UCSD-AML1 (cell line): ENCODE measurements at regions not wholly inside any gene's neighbourhood (a gene's known extent, or its start where the extent isn't known, plus 50 kb on each side); places are given as distances from the start of the nearest gene placed in this dataset.

Experiments
- DNase-seq: peaks from one replicate; lab custom pipeline; 2025; ENCODE audit not compliant: unreplicated experiment; lab: John Stamatoyannopoulos, UW

DNA sequence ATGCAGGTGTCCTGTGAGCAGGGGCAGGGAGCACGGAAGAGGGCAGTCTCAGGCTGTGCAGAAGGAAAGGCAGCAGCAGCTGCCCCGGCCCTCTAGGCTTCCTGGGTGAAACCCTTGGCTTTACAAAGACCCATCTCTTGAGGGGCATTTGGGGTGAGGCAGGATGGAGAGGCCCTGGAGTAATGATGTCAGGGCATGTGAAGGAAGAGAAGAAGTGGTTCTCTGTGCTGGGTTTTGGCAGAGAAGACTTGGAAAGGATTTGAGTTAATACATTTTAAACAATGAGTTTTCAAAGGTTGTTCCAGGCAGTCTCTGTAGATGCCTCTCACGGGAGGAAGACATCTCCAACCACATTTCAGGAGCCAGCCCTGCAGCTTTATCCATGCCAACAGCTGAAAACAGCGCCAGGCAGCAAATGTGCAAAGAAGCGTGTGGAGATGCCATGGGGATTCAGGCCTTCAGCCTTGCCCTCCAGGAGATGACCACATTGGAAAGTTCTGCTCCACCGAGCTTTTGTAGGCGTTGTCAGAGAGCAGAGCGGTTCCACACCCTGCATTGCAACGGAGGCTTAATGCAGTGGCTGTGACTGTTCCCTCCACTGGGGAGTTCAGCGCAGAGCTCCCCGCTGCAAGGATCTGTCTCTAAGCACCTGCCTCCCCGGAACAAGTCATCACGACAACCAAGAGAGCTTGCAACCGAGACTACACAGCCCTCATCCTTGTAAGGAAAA is 322.8 kb downstream of the UQCRFS1 start:
- DNase-seq = no peak

DNA sequence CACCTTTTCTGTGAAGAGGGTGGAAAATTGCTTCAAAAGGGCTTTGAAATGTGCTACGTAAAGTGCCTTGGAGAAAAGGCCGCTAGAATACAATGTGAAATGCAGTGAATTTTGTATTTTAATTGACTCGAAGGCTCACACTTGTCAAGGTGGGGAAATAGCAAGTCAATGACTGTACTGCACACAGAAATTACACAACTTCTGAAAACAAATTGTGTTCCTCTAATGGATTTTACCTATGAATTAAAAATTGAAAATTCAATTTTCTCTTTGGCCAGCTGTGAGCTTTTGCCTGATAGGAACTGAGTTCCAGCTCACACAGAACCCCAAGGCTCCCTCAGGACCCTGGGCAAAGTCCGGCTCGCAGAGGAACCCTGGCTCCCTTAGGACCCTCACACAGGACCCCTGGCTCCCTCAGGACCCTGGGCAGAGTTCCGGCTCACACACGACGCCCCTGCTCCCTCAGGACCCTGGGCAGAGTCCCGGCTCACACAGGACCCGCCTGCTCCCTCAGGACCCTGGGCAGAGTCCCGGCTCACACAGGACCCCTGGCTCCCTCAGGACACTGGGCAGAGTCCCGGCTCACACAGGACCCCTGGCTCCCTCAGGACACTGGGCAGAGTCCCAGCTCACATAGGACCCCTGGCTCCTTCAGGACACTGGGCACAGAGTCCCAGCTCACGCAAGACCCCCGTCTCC is 324.9 kb downstream of the UQCRFS1 start:
- DNase-seq = no peak

DNA sequence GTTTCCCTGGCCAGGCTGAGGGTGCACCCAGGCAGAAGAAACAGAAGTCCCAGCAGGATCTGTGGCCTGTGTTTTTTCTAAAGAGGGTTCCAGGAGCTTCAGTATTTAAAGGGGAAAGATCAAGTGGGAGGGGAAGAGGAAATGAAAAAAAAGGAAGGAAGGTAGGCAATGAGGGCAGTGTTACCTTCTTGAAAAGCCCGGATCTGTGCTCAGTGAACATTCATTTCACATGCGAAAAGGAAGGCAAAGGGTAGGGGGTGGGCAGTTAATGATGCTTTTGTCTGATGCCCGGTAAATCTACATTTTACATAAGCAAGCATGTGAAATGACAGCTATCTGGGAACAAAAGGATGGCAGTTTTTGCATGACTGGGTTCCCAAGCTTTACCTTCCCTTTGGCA is 326.2 kb downstream of the UQCRFS1 start:
- DNase-seq = no peak

DNA sequence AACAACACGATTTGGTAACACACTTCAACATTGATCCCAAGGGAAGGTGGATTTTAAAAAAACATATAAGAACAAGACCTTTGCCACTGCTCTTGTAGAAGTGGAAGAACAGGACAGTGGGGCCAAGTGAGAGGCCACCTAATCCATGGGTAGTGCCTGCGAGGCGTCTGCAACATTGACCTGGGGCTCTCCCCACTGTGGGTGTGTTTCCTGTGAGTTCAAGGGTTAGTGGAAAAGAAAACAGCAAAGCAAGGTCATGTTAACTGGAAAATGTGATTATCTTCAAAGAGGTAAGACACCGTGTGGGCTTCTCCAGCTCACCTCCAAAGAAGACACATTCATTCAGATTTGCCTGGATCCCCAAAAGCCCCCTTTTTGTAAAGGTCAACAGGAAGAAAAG is 327.0 kb downstream of the UQCRFS1 start:
- DNase-seq = no peak

DNA sequence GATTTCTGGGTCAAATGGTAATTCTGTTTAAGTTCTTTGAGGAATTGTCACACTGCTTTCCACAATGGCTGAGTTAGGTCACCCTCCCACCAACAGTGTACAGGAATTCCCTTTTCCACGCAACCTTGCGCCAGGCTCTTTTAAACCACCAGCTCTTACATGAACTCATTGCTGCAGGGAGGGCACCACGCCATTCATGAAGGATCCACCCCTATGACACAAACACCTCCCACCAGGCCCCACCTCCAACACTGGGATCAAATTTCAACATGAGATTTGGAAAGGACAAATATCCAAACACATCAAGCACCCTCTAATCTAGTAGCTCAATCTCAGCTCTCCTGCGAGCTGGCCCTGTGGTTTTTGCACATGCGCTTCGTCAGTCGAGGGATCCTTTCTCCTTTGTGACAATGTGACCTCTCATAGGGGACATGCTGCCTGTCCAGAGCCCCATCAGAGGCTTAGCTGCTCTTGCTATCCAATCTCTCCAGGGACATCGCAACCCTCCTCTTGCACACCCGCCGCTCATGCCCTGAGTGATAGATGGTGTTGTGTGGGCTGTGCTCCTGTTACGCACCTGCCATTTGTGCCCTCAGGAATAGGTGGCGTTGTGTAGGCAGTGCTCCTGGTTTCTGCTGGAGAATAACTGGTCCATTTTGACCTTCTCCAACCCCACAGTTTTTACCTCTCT is 328.0 kb downstream of the UQCRFS1 start:
- DNase-seq = no peak

DNA sequence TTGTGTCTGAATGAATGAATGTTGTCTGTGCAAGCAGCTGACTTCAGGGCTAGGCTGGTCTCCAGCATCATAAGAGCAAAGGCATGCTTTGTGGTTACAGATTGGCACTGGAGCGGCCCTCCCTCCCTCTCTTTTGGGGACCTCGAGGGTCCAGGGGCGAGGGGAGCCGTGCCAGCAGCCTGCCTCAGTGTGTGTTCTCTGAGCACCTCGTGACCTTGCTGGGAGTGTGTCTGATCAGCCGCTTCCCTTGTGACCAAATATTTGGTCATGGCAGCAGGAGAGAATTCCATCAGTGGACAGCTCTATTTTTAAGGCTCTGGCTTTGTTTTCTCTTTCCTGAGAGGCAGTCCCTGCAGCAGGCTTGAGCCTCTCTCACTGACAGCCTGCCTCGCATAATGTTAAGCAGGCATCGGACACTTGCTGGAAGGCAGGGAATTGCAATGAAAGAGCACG is 329.7 kb downstream of the UQCRFS1 start:
- DNase-seq = no peak

DNA sequence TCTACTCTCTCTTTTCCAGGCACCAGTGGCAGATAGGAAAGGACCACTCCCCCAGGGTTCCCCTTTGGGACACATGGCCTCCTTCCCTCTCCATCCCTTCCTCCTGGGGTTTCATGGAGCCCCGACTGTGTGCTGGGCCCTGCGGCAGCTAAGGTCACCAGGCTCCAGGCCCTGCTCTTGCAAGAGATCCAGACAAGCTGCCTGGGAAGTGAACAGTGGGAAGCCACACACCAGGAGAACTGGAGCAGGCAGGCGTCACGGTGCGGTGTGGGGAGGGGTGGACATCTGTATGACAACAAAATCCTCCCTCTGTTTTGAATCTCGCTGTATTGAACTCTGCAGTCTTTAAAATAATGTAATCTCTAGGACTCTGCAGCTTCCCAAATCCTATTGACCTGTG is 330.1 kb downstream of the UQCRFS1 start:
- DNase-seq = no peak

DNA sequence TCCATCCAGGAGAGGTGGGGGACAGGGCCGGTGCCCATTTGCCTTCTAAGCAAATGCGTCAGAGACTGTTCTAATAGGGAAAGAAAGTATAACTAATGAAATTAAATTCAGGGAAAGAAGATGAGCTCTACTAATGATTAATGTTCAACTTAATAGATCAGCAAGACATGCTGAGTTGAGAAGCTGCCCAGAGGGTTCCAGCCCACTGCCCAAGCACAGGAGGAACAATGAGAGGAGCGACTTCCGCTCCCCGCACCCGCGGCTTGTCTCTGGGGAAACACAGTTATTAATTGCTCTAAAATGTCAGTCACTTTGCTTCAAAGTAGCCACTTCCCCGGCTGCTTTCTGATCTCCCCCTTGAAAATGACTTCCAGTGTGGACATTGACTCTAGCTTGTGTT is 331.3 kb downstream of the UQCRFS1 start:
- DNase-seq = peak; percentile 46

DNA sequence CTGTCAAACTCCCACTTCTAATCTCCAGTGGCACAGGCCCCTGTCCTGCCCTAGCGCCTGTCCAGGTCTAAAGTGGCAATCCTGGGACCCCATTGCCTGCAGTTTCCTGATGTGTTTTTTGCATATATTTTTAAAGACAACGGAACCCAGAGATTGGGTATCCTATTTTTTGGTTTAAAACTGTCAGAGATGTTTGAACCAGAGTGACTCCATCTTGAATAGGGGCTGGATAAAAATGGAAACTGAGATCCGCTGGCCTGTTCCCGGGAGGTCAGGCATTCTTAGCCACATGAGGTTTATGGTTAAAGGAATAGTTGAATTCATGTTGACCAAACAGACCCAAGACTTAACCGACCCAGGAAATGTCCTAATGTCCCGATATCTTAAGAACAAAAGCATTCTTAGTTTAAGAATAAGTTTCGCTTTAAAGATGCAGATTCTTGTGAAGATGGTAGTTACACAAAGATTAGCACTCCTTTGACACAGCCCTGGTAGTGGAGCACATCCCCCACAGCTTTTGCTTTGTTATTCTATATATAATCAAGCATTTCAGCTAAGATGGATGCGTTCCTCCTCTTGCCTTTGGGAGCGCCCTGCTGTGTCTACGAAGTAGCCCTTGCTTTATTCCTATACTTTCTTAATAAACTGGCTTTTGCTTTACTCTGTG is 332.1 kb downstream of the UQCRFS1 start:
- DNase-seq = no peak

DNA sequence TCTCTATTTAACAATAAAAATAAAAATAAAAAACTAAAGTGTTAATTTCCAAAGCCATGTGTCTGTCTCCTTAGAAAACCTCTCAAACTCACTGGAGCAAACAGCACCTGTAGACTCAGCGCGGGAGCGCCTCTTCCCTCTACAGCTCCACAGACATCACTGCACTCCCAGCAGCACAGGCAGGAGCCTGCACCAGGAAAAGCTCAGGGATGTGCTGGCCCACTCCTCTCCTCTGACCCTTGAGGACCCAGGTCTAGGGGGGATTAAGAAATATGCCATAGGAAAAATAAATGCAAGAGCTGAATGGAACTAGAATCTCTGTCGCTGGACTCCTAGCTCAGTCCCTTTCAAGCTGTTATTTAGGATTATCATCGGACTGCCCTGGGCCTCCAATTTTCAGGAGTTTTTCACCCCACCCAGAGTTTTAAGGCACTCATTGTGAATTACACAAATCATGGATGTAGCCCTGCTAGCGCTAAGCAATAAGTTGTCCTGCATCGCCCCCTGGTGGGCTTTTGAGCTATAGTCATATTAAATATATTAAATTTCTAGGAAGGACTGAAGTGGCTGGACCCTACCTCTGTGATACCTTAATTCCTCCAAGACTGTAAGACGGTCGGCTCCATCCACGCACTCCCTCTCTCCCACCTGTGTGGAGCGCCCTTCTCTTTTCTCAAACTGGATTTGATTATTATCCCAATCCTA is 333.9 kb downstream of the UQCRFS1 start:
- peak; percentile 75 for DNase-seq

DNA sequence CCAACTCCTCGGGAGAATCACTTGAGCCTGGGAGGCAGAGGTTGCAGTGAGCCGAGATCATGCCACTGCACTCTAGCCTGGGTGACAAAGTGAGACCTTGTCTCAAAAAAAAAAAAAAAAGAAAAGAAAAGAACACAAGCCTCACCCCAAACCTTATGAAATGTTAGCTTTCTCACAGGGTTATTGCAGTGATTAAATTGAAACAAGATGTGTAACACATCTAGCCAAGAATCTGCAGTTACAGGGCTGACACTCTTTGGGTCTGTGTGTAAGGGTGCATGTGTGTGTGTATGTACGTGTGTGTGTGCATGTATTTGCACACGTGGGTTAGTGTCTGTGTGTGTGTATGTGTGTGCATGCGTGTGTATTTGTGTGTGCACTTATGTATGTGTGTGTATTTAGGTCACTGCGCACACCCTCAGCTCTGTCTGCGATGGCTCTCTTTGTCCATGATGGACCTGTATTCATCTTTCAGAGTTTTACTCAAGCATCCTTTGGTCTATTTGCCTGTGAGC is 336.3 kb downstream of the UQCRFS1 start:
- DNase-seq = no peak

DNA sequence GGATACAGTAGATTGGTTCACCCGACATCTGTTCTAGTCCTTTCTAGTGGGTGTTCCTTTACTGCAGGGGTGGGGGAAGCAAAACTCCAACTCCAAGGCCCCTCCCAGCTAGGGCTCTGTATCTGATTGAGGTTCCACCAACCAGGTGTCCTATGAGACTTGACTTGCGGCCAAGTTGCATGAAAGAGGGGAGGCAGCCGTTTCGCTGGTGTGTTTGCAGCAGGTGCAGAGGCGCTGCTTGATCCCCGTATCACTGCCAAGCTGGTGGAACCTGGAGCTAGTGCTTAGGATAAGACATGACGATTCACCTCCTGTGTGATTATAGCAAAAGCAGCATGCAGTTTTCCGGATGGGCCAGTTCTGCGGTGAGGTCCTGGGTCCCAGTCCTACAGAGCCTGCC is 338.2 kb downstream of the UQCRFS1 start:
- DNase-seq = no peak

DNA sequence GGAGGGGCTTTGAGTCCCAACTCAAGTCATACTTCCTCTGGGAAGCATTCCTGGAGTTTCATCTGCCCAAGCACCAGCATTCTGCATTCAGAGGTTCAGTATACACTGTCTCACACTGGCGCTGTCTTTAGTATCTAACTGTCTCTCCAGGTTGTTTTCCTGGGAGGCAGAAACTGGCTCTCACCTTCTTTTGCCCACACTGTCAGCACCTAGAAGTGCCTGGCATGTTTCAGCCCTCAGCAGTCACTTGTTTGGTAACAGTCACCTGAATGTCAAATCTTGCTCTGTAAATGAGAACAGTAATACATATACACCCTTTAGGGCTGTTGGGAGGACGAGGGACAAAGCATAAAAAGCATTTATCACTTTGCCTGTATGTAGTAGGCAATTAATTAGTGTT is 339.6 kb downstream of the UQCRFS1 start:
- DNase-seq = no peak

DNA sequence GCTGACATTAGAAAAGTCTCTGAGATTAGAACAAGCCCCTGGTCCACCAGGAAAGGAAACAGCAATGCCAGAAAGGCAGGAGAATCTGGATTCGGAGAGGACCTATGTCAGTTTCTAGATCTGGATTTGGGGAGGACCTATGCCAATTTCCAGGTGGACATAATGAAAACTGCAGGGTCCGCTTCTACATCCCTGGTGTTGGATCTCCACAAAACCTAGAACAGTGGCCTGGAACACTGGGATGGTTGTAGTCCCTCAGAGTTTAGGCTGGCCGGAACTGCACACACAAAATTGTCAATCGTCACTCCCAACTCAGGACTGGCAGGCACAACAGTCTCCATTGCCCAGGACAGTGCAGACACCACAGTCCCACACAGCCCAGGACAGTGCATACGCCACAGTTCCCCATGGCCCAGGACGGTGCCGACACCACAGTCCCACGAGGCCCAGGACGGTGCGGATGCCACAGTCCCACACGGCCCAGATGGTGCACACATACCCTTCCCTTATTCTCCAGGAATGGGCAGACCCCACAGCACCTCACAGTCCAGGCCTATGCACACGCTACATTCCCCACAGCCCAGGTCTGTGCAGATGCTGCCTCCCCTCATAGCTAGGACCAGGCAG is 341.7 kb downstream of the UQCRFS1 start:
- DNase-seq = no peak

DNA sequence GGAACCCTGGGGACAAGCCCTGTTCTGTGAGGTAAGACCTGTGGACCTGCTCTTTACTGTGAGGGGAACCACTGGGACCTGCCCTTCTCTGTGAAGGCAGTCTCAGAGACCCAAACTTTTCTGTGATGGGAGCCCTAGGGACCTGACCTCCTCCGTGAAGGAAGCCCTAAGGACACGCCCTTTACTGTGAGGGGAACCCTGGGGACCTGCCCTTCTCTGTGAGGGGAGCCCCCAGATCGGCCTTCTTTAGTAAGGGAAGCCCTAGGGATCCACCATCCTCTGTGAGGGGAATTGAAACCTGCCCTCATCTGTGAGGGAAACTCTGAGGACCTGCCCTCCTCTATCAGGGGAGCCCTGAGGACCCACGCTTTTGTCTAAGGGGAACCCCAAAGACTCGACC is 343.5 kb downstream of the UQCRFS1 start:
- no peak for DNase-seq

DNA sequence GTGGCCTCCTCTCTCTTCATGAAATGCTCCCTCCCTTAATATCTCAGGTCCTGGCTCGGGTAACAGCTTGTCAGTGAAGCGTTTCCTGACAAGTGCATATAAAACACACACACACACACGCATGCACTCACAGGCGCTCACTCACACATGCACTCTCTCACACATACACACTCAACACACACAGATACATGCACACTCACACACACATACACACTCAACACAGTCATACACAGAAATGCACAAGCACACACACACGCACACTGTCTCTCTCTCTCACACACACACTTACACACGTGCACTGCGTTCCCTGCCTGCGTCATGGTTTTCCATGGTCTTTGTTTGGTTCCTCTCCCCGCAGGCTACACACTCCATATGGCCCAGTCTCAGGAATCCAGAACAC is 344.1 kb downstream of the UQCRFS1 start:
- DNase-seq = no peak

DNA sequence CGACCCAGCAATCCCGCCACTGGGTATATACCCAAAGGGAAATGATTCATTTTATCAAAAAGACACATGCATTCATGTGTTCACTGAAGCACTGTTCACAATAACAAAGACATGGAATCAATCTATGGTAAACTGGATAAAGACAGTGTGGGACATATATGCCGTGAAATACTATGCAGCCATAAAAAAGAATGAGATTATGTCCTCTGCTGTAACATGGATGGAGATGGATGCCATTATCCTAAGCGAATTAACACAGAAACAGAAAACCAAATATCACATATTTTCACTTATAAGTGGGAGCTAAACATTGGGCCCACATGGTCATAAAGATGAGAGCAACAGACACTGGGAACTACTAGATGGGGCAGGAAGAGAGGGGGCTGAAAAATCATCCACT is 345.0 kb downstream of the UQCRFS1 start:
- DNase-seq = no peak

DNA sequence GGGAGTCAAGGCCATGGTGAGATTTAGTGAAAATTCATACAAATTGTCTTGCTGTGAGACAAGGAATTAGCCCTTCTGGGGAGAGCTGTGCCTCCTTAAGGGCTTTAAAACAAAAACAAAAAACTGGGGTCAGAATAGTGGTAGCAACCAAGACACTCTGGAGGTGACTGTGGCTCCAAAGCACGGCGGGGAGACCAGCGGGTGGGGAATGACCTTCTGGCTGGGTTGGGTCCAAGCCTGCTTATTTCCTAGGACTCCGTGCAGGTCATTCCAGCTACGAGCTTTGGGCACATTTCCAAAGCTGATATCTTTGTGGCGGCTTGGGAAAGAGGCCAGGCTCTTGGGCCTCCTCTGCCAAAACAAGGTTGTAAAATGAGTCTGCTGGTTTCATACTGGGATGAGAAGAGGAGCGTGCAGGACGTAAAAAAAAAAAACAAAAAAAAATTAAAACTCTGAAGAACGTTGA is 348.3 kb downstream of the UQCRFS1 start:
- no peak for DNase-seq

DNA sequence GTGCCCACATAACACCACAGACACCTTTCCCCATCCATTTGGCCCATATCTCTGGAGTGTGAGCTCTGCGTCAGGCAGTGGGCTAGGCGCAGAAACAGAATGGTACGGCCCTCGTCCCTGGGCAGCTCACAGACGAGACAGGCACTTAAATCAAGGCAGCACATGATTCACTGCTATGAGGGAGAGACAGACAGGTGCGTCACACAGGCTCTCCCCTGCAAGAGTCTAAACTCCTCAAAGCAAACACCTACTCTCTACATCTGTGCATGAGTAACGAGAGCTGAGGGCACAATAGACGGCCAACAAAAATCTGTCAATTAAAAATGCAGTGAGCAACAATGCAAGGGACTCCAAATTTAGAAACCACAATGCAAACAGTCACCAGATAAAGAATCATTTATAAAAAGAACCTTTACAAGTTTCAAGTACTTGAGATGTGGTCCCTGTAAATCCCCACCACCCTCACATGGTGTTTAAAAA is 348.9 kb downstream of the UQCRFS1 start:
- DNase-seq = no peak

DNA sequence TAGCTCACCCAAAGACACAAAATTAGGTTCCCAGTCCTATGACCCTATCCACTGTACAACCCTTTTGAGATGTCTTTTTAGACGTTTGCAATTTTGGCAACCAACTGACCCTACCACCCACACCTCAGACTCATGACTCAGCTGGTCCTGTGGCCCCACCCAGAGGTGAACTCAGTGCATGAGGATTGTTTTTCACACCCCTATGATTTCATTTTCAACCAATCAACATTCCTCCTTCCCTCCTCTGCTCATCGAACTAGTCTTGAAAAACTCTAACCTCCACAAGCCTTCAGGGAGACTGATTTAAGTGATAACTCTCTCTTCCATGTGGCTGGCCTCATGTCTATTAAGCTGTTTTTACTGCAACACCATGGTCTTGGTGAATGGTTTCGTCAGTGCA is 350.7 kb downstream of the UQCRFS1 start:
- no peak for DNase-seq
